Natural killer cell (primary cell): ENCODE measurements at regions not wholly inside any gene's neighbourhood (a gene's known extent, or its start where the extent isn't known, plus 50 kb on each side); places are given as distances from the start of the nearest gene placed in this dataset.

Experiments used
- ATAC-seq, 3 donors: fragments of 150-1000 bp in 2 of 3; fragments of 200-7000 bp in 1 of 3; cut with Tn5 transposase; 1 replicate in 1 of 3; 2 replicates in 2 of 3; pipeline ENCODE4 v1.10.0; 2021; ENCODE audit warnings: mild to moderate bottlenecking in 2 of 3, moderate library complexity in 2 of 3
- DNase-seq, 2 donors: peaks; one replicate each; pipeline versions ENCODE4 v3.0.0 to v3.0.0-alpha.2; 2013 to 2021; ENCODE audit warnings: mixed read lengths in 1 of 2
- H3K27ac ChIP-seq: one replicate; pipeline ENCODE4 v1.5.1; 2013; ENCODE audit warnings: mild to moderate bottlenecking, low read length
- H3K27me3 ChIP-seq: one replicate; pipeline ENCODE4 v1.6.1; 2013; ENCODE audit warnings: low read length; ENCODE audit not compliant: control insufficient read depth, insufficient read depth
- H3K36me3 ChIP-seq: one replicate; pipeline ENCODE4 v1.6.1; 2013; ENCODE audit warnings: low read length; ENCODE audit not compliant: control insufficient read depth, insufficient read depth
- H3K4me1 ChIP-seq: one replicate; pipeline ENCODE4 v1.6.1; 2013; ENCODE audit warnings: low read length; ENCODE audit not compliant: control insufficient read depth, insufficient read depth
- H3K4me3 ChIP-seq: one replicate; pipeline ENCODE4 v1.5.1; 2013; ENCODE audit warnings: low read length
- H3K9me3 ChIP-seq: one replicate; pipeline ENCODE4 v1.6.1; 2013; ENCODE audit warnings: low read length; ENCODE audit not compliant: control insufficient read depth, insufficient read depth
- H3K27ac Mint-ChIP-seq, 2 donors: one replicate each; pipeline ENCODE4 v1.8.0; 2022; ENCODE audit warnings: mild to moderate bottlenecking in 2 of 2, mixed read lengths in 2 of 2, moderate library complexity in 1 of 2
- H3K27me3 Mint-ChIP-seq, 2 donors: one replicate each; pipeline ENCODE4 v1.8.0; 2022; ENCODE audit warnings: low read depth in 2 of 2, mixed read lengths in 2 of 2
- H3K36me3 Mint-ChIP-seq: one replicate; pipeline ENCODE4 v1.8.0; 2022; ENCODE audit warnings: mixed read lengths
- H3K4me1 Mint-ChIP-seq, 2 donors: one replicate each; pipeline ENCODE4 v1.8.0; 2022; ENCODE audit warnings: mixed read lengths in 2 of 2
- H3K4me3 Mint-ChIP-seq: one replicate; pipeline ENCODE4 v1.8.0; 2022; ENCODE audit warnings: mild to moderate bottlenecking, moderate library complexity, mixed read lengths
- H3K9me3 Mint-ChIP-seq, 2 donors: one replicate each; pipeline ENCODE4 v1.8.0; 2022; ENCODE audit warnings: mixed read lengths in 2 of 2
- WGBS: methylation state at CpG from one replicate; pipeline ENCODE4 v1.1.7; 2013; ENCODE audit warnings: missing lambda C conversion rate; ENCODE audit not compliant: insufficient coverage; 5-methylcytosine and 5-hydroxymethylcytosine counted together
- intact Hi-C: fragments of 100-400 bp; cut with micrococcal nuclease; formaldehyde crosslinking; loops from one replicate; pipeline ENCODE4 v1.14.2; 2022
- TF ChIP-seq, protein P1 (sequence below): fragments of 200-600 bp; IDR thresholded peaks from one replicate; pipeline ENCODE4 v1.8.0; 2022; ENCODE audit warnings: antibody characterized with exemption

- Mint-ChIP-seq H3K36me3 (no peaks in the 10 kb centered on the region), H3K27me3 (peaks cover 0 to 8% of the 10 kb centered on the region in 2 donors), H3K4me1 (no peaks in the 10 kb centered on the region), H3K9me3 (peaks cover 0 to 2% of the 10 kb centered on the region in 2 donors), H3K4me3 (no peak overlapping the region), H3K27ac (no peak overlapping the region)
- no peaks in the 10 kb centered on the region for H3K36me3 ChIP-seq
- no peak overlapping the region for H3K4me3 ChIP-seq
- intact Hi-C loops: loop anchor here (10.0 kb wide), 1 partner anchor 59 kb away; no protein-coding TSS in a partner anchor
- ATAC-seq (no peak), DNase-seq (no peak)
- H3K9me3 ChIP-seq: no peaks in the 10 kb centered on the region
- no peak overlapping the region for H3K27ac ChIP-seq
- H3K27me3 ChIP-seq: no peaks in the 10 kb centered on the region
- WGBS: 84% methylated on average over 8 of the region's 8 CpGs
- no peaks in the 10 kb centered on the region for H3K4me1 ChIP-seq
- TF ChIP-seq, protein P1, sequence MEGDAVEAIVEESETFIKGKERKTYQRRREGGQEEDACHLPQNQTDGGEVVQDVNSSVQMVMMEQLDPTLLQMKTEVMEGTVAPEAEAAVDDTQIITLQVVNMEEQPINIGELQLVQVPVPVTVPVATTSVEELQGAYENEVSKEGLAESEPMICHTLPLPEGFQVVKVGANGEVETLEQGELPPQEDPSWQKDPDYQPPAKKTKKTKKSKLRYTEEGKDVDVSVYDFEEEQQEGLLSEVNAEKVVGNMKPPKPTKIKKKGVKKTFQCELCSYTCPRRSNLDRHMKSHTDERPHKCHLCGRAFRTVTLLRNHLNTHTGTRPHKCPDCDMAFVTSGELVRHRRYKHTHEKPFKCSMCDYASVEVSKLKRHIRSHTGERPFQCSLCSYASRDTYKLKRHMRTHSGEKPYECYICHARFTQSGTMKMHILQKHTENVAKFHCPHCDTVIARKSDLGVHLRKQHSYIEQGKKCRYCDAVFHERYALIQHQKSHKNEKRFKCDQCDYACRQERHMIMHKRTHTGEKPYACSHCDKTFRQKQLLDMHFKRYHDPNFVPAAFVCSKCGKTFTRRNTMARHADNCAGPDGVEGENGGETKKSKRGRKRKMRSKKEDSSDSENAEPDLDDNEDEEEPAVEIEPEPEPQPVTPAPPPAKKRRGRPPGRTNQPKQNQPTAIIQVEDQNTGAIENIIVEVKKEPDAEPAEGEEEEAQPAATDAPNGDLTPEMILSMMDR: no peak
Measured at GRCh38 chr1:208503787-208504186, 259.6 kb upstream of the PLXNA2 start.

GRCh38 chr1:208506812-208507211, 262.6 kb upstream of the PLXNA2 start:
- H3K4me3 Mint-ChIP-seq: no peak overlapping the region
- H3K4me3 ChIP-seq: no peak overlapping the region
- H3K36me3 Mint-ChIP-seq: no peaks in the 10 kb centered on the region
- intact Hi-C loops: loop anchor here (10.0 kb wide), 1 partner anchor 62 kb away; no protein-coding TSS in a partner anchor
- no peaks in the 10 kb centered on the region for H3K36me3 ChIP-seq
- no peak overlapping the region for H3K27ac Mint-ChIP-seq
- TF ChIP-seq, protein P1: no peak
- no peaks in the 10 kb centered on the region for H3K4me1 ChIP-seq
- ATAC-seq (no peak), DNase-seq (no peak)
- no peaks in the 10 kb centered on the region for H3K27me3 ChIP-seq
- peaks cover 0 to 8% of the 10 kb centered on the region in 2 donors for H3K27me3 Mint-ChIP-seq
- H3K4me1 Mint-ChIP-seq: no peaks in the 10 kb centered on the region
- 88% methylated on average over 1 of the region's 2 CpGs for WGBS
- peaks cover 0 to 2% of the 10 kb centered on the region in 2 donors for H3K9me3 Mint-ChIP-seq
- no peaks in the 10 kb centered on the region for H3K9me3 ChIP-seq
- H3K27ac ChIP-seq: no peak overlapping the region

DNA sequence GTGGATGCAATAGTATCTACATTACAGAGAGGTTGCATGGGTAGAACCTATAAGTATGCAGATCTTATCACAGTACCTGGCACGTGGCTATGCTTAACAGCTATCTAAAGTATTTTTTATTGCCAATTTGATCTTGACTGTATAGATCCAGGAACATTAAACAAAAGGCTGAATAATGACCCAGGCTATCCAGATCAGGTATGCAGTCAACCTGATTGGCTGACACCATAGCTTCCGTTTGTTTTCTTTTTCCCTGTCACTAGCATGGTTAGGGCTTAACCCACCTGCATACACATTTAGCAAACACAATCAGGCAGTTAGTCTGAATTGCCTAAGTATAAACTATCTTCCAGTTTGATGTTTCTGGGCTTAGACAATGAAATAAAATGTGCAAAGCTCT, 264.9 kb upstream of the PLXNA2 start:
- TF ChIP-seq, protein P1: no peak
- DNase-seq (no peak), ATAC-seq (no peak)
- Histone ChIP-seq H3K4me1 (no peaks in the 10 kb centered on the region), H3K27ac (no peak overlapping the region), H3K36me3 (no peaks in the 10 kb centered on the region), H3K4me3 (no peak overlapping the region), H3K27me3 (no peaks in the 10 kb centered on the region), H3K9me3 (no peaks in the 10 kb centered on the region)
- H3K9me3 Mint-ChIP-seq: peaks cover 0 to 2% of the 10 kb centered on the region in 2 donors
- no peaks in the 10 kb centered on the region for H3K4me1 Mint-ChIP-seq
- intact Hi-C loops: loop anchor here (10.0 kb wide), 1 partner anchor 64 kb away; no protein-coding TSS in a partner anchor
- H3K27me3 Mint-ChIP-seq: peaks cover 6 to 8% of the 10 kb centered on the region in 2 donors
- H3K36me3 Mint-ChIP-seq: no peaks in the 10 kb centered on the region
- WGBS: 75% methylated on average over 2 of the region's 2 CpGs
- no peak overlapping the region for H3K27ac Mint-ChIP-seq
- H3K4me3 Mint-ChIP-seq: no peak overlapping the region
